Astrocyte (in vitro differentiated cells and primary cell): ENCODE measurements at regions not wholly inside any gene's neighbourhood (a gene's known extent, or its start where the extent isn't known, plus 50 kb on each side); places are given as distances from the start of the nearest gene placed in this dataset.

Source experiments
- CTCF ChIP-seq: IDR thresholded peaks from 2 replicates; pipeline ENCODE4 v1.5.1; 2011; ENCODE audit warnings: low read depth, mild to moderate bottlenecking, inconsistent platforms, low read length, moderate library complexity; ENCODE audit not compliant: insufficient read depth
- EZH2 ChIP-seq: IDR thresholded peaks from 2 replicates; pipeline ENCODE4 v1.6.1; 2012; ENCODE audit warnings: mild to moderate bottlenecking, low read length, inconsistent platforms; ENCODE audit not compliant: insufficient read depth

DNA sequence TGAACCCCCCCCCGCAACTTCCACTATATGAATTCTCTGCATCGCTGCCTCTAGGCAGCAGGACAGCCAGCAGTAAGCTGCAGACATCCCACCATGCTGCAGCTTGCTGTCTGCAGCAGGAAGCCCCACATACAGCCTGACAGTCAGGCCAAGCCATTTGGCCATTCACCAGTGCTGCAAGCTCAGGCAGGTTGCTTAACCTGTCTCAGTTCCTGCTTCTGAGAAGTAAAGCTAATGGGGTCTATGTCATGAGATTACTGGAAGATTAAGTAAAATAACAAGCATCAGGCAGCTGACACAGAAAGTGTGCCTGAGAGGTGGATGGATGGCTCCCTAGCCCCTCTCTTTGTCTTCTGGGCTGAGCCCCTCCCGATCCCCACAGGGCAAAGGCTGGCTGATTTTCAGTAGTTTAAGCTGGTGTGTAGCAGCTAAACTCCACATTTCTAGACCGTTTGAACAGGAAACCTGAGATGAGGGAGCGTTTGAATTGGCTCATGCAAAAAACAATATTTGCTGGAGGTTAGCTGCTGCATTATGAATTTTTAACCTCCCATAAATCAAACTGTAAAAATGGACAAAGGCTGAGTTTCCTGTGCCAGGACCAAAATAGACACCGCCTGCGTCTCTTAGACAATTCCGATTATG lies 193.8 kb upstream of the ARL4C start:
- TF ChIP-seq CTCF (no peak), EZH2 (no peak)
